Endothelial cell of umbilical vein (primary cell): ENCODE measurements at regions not wholly inside any gene's neighbourhood (a gene's known extent, or its start where the extent isn't known, plus 50 kb on each side); places are given as distances from the start of the nearest gene placed in this dataset.

Experiments
- EZH2 ChIP-seq: IDR thresholded peaks from 2 replicates; pipeline ENCODE4 v1.6.1; 2012; ENCODE audit warnings: borderline replicate concordance, low read depth, mild to moderate bottlenecking, moderate library complexity, low read length, inconsistent platforms; ENCODE audit not compliant: severe bottlenecking
- FOS ChIP-seq: IDR thresholded peaks from 2 replicates; pipeline ENCODE4 v1.6.1; 2011; ENCODE audit warnings: mild to moderate bottlenecking, low read length, moderate library complexity, borderline replicate concordance; ENCODE audit not compliant: insufficient read depth
- MYC ChIP-seq: IDR thresholded peaks from one replicate; pipeline ENCODE4 v1.6.1; 2011; ENCODE audit warnings: mild to moderate bottlenecking, low read depth, low read length
- POLR2A ChIP-seq: IDR thresholded peaks from 2 replicates; pipeline ENCODE4 v1.6.1; 2012; ENCODE audit warnings: low read depth, mild to moderate bottlenecking, control low read depth, low read length
- POLR2AphosphoS5 ChIP-seq: IDR thresholded peaks from 2 replicates; pipeline ENCODE4 v1.6.1; 2012; ENCODE audit warnings: low read depth, mild to moderate bottlenecking, control low read depth, low read length, moderate library complexity; ENCODE audit not compliant: insufficient read depth
- TF ChIP-seq, protein P1 (sequence below), 2 donors: IDR thresholded peaks; 1 replicate in 1 of 2; 2 replicates in 1 of 2; pipeline ENCODE4 v1.5.1; 2011; ENCODE audit warnings: low read length in 2 of 2, mild to moderate bottlenecking in 2 of 2, moderate library complexity in 2 of 2, control low read depth in 1 of 2, inconsistent platforms in 1 of 2, low read depth in 1 of 2; ENCODE audit not compliant: insufficient read depth in 1 of 2; ENCODE audit errors: extremely low read depth in 1 of 2
- TF ChIP-seq, protein P2 (sequence below): IDR thresholded peaks from 2 replicates; pipeline ENCODE4 v1.6.1; 2011; ENCODE audit not compliant: insufficient read depth, insufficient read length

DNA sequence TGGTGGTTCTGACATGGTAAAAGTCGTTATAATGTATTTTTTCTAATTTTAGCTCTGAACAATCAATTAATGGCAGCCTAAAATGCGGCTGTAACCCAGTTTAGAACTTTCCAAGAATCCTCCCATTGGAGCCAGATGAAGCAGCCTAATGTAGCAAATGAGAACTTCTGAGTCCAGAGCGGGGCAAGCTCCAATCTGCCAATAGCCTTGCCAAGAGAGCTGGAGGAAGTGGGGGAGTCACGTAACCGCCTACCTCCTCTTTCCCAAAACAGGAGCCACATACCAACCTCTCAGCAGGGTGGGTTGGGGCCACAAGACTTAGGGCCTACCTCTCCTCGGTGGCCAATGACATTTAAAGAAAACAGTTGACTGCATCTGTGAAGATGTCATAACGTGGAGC is 230.6 kb downstream of the SOD2 start:
- TF ChIP-seq, protein P1, sequence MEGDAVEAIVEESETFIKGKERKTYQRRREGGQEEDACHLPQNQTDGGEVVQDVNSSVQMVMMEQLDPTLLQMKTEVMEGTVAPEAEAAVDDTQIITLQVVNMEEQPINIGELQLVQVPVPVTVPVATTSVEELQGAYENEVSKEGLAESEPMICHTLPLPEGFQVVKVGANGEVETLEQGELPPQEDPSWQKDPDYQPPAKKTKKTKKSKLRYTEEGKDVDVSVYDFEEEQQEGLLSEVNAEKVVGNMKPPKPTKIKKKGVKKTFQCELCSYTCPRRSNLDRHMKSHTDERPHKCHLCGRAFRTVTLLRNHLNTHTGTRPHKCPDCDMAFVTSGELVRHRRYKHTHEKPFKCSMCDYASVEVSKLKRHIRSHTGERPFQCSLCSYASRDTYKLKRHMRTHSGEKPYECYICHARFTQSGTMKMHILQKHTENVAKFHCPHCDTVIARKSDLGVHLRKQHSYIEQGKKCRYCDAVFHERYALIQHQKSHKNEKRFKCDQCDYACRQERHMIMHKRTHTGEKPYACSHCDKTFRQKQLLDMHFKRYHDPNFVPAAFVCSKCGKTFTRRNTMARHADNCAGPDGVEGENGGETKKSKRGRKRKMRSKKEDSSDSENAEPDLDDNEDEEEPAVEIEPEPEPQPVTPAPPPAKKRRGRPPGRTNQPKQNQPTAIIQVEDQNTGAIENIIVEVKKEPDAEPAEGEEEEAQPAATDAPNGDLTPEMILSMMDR (IDR thresholded peaks at IDR 0.05; ENCODE audit: extremely low read depth in 1 of 2, insufficient read depth in 1 of 2, low read depth in 1 of 2, low read length in 2 of 2) = no peak
- no peak for TF ChIP-seq EZH2
- no peak for TF ChIP-seq POLR2A
- no peak for TF ChIP-seq MYC
- no peak for TF ChIP-seq POLR2AphosphoS5
- TF ChIP-seq, protein P2, sequence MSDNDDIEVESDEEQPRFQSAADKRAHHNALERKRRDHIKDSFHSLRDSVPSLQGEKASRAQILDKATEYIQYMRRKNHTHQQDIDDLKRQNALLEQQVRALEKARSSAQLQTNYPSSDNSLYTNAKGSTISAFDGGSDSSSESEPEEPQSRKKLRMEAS = no peak
- TF ChIP-seq FOS = no peak
